ENCODE measurements at regions not wholly inside any gene's neighbourhood (a gene's known extent, or its start where the extent isn't known, plus 50 kb on each side); places are given as distances from the start of the nearest gene placed in this dataset.

GRCh38 chr11:87428266-87428665, 390.5 kb downstream of the TMEM135 start:
- no peak for DNase-seq (ENCODE audit: low read depth in 2 of 2)

- DNase-seq (ENCODE audit: low read depth in 2 of 2) = no peak
Measured at GRCh38 chr11:87425943-87426342, 388.2 kb downstream of the TMEM135 start.

GRCh38 chr11:87425391-87425790, 387.7 kb downstream of the TMEM135 start:
- no peak for DNase-seq (ENCODE audit: low read depth in 2 of 2)

- no peak for DNase-seq (ENCODE audit: low read depth in 2 of 2)
Measured at GRCh38 chr11:87423161-87423560, 385.4 kb downstream of the TMEM135 start.

- no peak for DNase-seq (ENCODE audit: low read depth in 2 of 2)
Measured at GRCh38 chr11:87422566-87422965, 384.8 kb downstream of the TMEM135 start.

GRCh38 chr11:87421422-87421821, 383.7 kb downstream of the TMEM135 start:
- DNase-seq (ENCODE audit: low read depth in 2 of 2) = peak in 1 of 2 donors; percentile 15

GRCh38 chr11:87417951-87418350, 380.2 kb downstream of the TMEM135 start:
- DNase-seq (ENCODE audit: low read depth in 2 of 2) = no peak

GRCh38 chr11:87405843-87406242, 368.1 kb downstream of the TMEM135 start:
- DNase-seq (ENCODE audit: low read depth in 2 of 2) = no peak

GRCh38 chr11:87405356-87405755, 367.6 kb downstream of the TMEM135 start:
- DNase-seq (ENCODE audit: low read depth in 2 of 2) = no peak

- no peak for DNase-seq (ENCODE audit: low read depth in 2 of 2)
Measured at GRCh38 chr11:87401653-87402052, 363.9 kb downstream of the TMEM135 start.

- no peak for DNase-seq (ENCODE audit: low read depth in 2 of 2)
Measured at GRCh38 chr11:87399341-87399740, 361.6 kb downstream of the TMEM135 start.

- DNase-seq (ENCODE audit: low read depth in 2 of 2) = no peak
Measured at GRCh38 chr11:87398931-87399330, 361.2 kb downstream of the TMEM135 start.

GRCh38 chr11:87397011-87397865, 359.5 kb downstream of the TMEM135 start:
- no peak for DNase-seq (ENCODE audit: low read depth in 2 of 2)

- no peak for DNase-seq (ENCODE audit: low read depth in 2 of 2)
Measured at GRCh38 chr11:87394924-87395323, 357.2 kb downstream of the TMEM135 start.

GRCh38 chr11:87392665-87393064, 354.9 kb downstream of the TMEM135 start:
- DNase-seq (ENCODE audit: low read depth in 2 of 2) = no peak

- DNase-seq (ENCODE audit: low read depth in 2 of 2) = no peak
Measured at GRCh38 chr11:87391496-87391895, 353.8 kb downstream of the TMEM135 start.

- DNase-seq (ENCODE audit: low read depth in 2 of 2) = no peak
Measured at GRCh38 chr11:87384078-87384729, 346.5 kb downstream of the TMEM135 start.

- no peak for DNase-seq (ENCODE audit: low read depth in 2 of 2)
Measured at GRCh38 chr11:87374038-87374807, 336.5 kb downstream of the TMEM135 start.

All from stimulated activated CD4-positive, alpha-beta T cell treated with anti-CD3 and anti-CD28 coated beads, Interleukin-1b, Interleukin-23, amount 100 ng/mL, for 4 hours (primary cell).